Mammary epithelial cell (primary cell): ENCODE measurements at regions not wholly inside any gene's neighbourhood (a gene's known extent, or its start where the extent isn't known, plus 50 kb on each side); places are given as distances from the start of the nearest gene placed in this dataset.

ENCODE experiments used
- CTCF ChIP-seq, 2 donors: IDR thresholded peaks in 1 of 2; conservative IDR thresholded peaks in 1 of 2; 2 replicates each; pipeline ENCODE4 v1.5.1; 2011 to 2012; ENCODE audit warnings: inconsistent platforms in 2 of 2, low read length in 2 of 2, mild to moderate bottlenecking in 2 of 2, control low read depth in 1 of 2, low read depth in 1 of 2; ENCODE audit not compliant: insufficient read depth in 1 of 2; ENCODE audit errors: extremely low read depth in 1 of 2
- EZH2 ChIP-seq: IDR thresholded peaks from 2 replicates; pipeline ENCODE4 v1.6.1; 2012; ENCODE audit warnings: low read length, inconsistent platforms, borderline replicate concordance

GRCh38 chr2:173451941-173452340 lies 97.3 kb downstream of the CDCA7 start:
- TF ChIP-seq CTCF (conservative IDR thresholded peaks at IDR 0.05 in 1 of 2, IDR thresholded peaks at IDR 0.05 in 1 of 2; ENCODE audit: extremely low read depth in 1 of 2, insufficient read depth in 1 of 2, low read depth in 1 of 2, low read length in 2 of 2) (no peak), EZH2 (no peak)
